H1 (cell line): ENCODE measurements at regions not wholly inside any gene's neighbourhood (a gene's known extent, or its start where the extent isn't known, plus 50 kb on each side); places are given as distances from the start of the nearest gene placed in this dataset.

Experiments
- ASH2L ChIP-seq: fragments of 200-600, 300-600 bp; sonication (generic); IDR thresholded peaks from one replicate; pipeline ENCODE4 v1.7.1; 2017; ENCODE audit warnings: low read length
- KDM5A ChIP-seq: fragments of 200-600 bp; IDR thresholded peaks from 2 replicates; pipeline ENCODE4 v1.7.1; 2012; ENCODE audit warnings: mild to moderate bottlenecking, low read length, inconsistent platforms, mixed read lengths
- TAF1 ChIP-seq: IDR thresholded peaks from 2 replicates; pipeline ENCODE4 v1.6.1; 2011; ENCODE audit warnings: mild to moderate bottlenecking, low read depth, low read length

- TF ChIP-seq KDM5A (no peak), ASH2L (no peak), TAF1 (no peak)
- TF ChIP-seq, all 59 proteins: peak for 0
Observed at GRCh38 chr11:32331098-32331497, 104.2 kb downstream of the WT1 start (continued).
